OCI-LY7 (cell line): ENCODE measurements at regions not wholly inside any gene's neighbourhood (a gene's known extent, or its start where the extent isn't known, plus 50 kb on each side); places are given as distances from the start of the nearest gene placed in this dataset.

Experiments used
- BruUV-seq: library from RNA; stranded (reverse); fragments of 400-500 nt; replicated peaks from 2 replicates; lab custom pipeline; 2021; lab: Mats Ljungman, UMichigan
- CTCF ChIA-PET: fragments of 300-600 bp; sonication (Branson Sonifier 250); formaldehyde crosslinking; loops from one replicate; lab custom pipeline; 2022; ENCODE audit warnings: antibody characterized with exemption; ENCODE audit not compliant: unreplicated experiment; lab: Charles Lee
- POLR2A ChIA-PET: fragments of 300-600 bp; sonication (Branson Sonifier 250); formaldehyde crosslinking; loops from one replicate; lab custom pipeline; 2022; ENCODE audit warnings: antibody characterized with exemption; lab: Charles Lee
- DNase-seq: peaks from one replicate; pipeline ENCODE4 v3.0.0-alpha.2; 2015; ENCODE audit warnings: low spot score
- H2AFZ ChIP-seq: fragments of 200-600 bp; sonication (generic), shearing (Covaris generic); 2 replicates; pipeline ENCODE4 v1.6.1; 2014; ENCODE audit warnings: mild to moderate bottlenecking, antibody characterized with exemption, low read length, moderate library complexity
- H3K27ac ChIP-seq: fragments of 200-600 bp; sonication (generic); 2 replicates; pipeline ENCODE4 v1.5.1; 2014; ENCODE audit warnings: mixed run types, low read depth, mild to moderate bottlenecking, moderate library complexity, low read length, inconsistent platforms; ENCODE audit not compliant: poor library complexity, severe bottlenecking
- H3K36me3 ChIP-seq: fragments of 200-600 bp; sonication (generic); 2 replicates; pipeline ENCODE4 v1.6.1; 2014; ENCODE audit warnings: mild to moderate bottlenecking, antibody characterized with exemption, low read length, moderate library complexity, mixed read lengths; ENCODE audit not compliant: insufficient read depth
- H3K4me1 ChIP-seq: fragments of 200-600 bp; sonication (generic); 2 replicates; pipeline ENCODE4 v1.5.1; 2014; ENCODE audit warnings: mild to moderate bottlenecking, low read length; ENCODE audit not compliant: insufficient read depth, poor library complexity, severe bottlenecking
- H3K4me2 ChIP-seq: fragments of 200-600 bp; sonication (generic); 2 replicates; pipeline ENCODE4 v1.6.1; 2014; ENCODE audit warnings: mild to moderate bottlenecking, low read length
- H3K4me3 ChIP-seq: fragments of 200-600 bp; sonication (generic); 2 replicates; pipeline ENCODE4 v1.5.1; 2014; ENCODE audit warnings: mild to moderate bottlenecking, low read depth, low read length; ENCODE audit not compliant: poor library complexity, severe bottlenecking
- H3K79me2 ChIP-seq: fragments of 200-600 bp; sonication (generic); 2 replicates; pipeline ENCODE4 v1.6.1; 2016; ENCODE audit warnings: low read depth, mild to moderate bottlenecking, low read length, moderate library complexity, mixed read lengths; ENCODE audit not compliant: insufficient read depth
- H3K9me2 ChIP-seq: fragments of 200-600 bp; sonication (generic); 2 replicates; pipeline ENCODE4 v1.6.1; 2016; ENCODE audit warnings: mild to moderate bottlenecking, low read length, mixed read lengths; ENCODE audit not compliant: insufficient read depth
- H3K9me3 ChIP-seq: fragments of 200-600 bp; sonication (generic); 2 replicates; pipeline ENCODE4 v1.6.1; 2014; ENCODE audit warnings: mild to moderate bottlenecking, mixed run types, low read length, mixed read lengths
- H4K20me1 ChIP-seq: fragments of 200-600 bp; sonication (generic); 2 replicates; pipeline ENCODE4 v1.6.1; 2014; ENCODE audit warnings: mild to moderate bottlenecking, antibody characterized with exemption, low read length, moderate library complexity, mixed read lengths; ENCODE audit not compliant: insufficient read depth
- EZH2phosphoT487 ChIP-seq: fragments of 200-600 bp; sonication (generic); IDR thresholded peaks from 2 replicates; pipeline ENCODE4 v1.6.1; 2018; ENCODE audit warnings: low read depth, borderline replicate concordance, mild to moderate bottlenecking, mixed run types, antibody characterized with exemption, low read length, moderate library complexity, mixed read lengths
- intact Hi-C: fragments of 100-400 bp; cut with micrococcal nuclease; formaldehyde crosslinking; loops from one replicate; pipeline ENCODE4 v1.10.0; 2022; ENCODE audit not compliant: unreplicated experiment
- TF ChIP-seq, protein P1 (sequence below): fragments of 200-600 bp; sonication (generic); conservative IDR thresholded peaks from 2 replicates; pipeline ENCODE4 v1.5.1; 2014; ENCODE audit warnings: mild to moderate bottlenecking, antibody characterized with exemption, low read length, moderate library complexity, mixed read lengths

DNA sequence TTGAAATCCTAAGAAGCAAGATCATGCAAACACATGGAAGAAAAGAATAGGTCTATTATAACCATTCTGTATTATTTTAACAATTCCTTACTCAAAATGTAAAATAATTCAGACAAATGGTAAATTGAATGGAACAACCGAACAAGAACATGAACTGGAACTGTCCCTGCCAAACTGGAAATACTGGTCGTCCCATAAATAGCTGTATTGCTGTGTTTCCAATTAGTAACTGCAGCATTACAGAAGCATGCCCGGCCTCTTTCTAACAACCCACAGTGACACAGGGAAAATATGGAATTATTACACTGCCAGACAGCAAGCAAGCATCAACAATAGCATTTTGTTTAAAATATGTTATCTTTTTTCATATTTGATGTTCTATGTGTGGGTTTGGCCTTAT, 1138.5 kb upstream of the PHF14 start:
- H2AFZ ChIP-seq = no peak overlapping the region
- no peaks in the 10 kb centered on the region for H3K9me3 ChIP-seq
- no peak overlapping the region for H3K27ac ChIP-seq
- no peaks in the 10 kb centered on the region for H3K4me1 ChIP-seq
- intact Hi-C loops = no loop called here
- no peaks in the 10 kb centered on the region for H3K36me3 ChIP-seq
- BruUV-seq = no TSS peak
- DNase-seq = no peak
- ChIA-PET POLR2A (interaction anchor here (0.6 kb wide), 1 partner anchor 298 kb away, joined by 3 read pairs; no protein-coding TSS in a partner anchor), CTCF (no interaction called here)
- H3K79me2 ChIP-seq = no peaks in the 10 kb centered on the region
- no peak overlapping the region for H3K4me2 ChIP-seq
- no peak for TF ChIP-seq EZH2phosphoT487
- H3K9me2 ChIP-seq = no peaks in the 10 kb centered on the region
- no peak overlapping the region for H3K4me3 ChIP-seq
- H4K20me1 ChIP-seq = no peaks in the 10 kb centered on the region

DNA sequence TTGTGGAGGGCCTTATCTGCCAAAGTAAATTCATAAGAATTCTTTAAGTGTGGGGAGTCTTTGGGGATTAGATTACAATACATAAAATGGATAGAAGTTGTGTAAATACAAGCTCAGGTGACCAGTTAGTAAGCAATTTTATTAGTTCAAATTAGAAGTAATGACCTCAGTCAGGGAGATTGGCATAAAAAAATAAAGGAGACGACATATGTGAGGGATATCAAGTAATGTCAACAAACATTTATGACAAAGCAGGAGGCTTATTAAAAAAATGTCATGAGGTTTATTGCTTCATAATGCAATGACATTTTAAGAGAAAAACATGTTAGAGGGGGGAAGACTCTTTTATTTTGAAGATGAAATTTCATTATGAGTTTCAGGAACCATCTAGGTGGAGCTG, 1137.0 kb upstream of the PHF14 start:
- H3K4me2 ChIP-seq = no peak overlapping the region
- CTCF ChIA-PET = no interaction called here
- no peaks in the 10 kb centered on the region for H3K4me1 ChIP-seq
- TF ChIP-seq, protein P1, sequence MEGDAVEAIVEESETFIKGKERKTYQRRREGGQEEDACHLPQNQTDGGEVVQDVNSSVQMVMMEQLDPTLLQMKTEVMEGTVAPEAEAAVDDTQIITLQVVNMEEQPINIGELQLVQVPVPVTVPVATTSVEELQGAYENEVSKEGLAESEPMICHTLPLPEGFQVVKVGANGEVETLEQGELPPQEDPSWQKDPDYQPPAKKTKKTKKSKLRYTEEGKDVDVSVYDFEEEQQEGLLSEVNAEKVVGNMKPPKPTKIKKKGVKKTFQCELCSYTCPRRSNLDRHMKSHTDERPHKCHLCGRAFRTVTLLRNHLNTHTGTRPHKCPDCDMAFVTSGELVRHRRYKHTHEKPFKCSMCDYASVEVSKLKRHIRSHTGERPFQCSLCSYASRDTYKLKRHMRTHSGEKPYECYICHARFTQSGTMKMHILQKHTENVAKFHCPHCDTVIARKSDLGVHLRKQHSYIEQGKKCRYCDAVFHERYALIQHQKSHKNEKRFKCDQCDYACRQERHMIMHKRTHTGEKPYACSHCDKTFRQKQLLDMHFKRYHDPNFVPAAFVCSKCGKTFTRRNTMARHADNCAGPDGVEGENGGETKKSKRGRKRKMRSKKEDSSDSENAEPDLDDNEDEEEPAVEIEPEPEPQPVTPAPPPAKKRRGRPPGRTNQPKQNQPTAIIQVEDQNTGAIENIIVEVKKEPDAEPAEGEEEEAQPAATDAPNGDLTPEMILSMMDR = no peak
- TF ChIP-seq EZH2phosphoT487 = no peak
- no peaks in the 10 kb centered on the region for H3K9me2 ChIP-seq
- no peak overlapping the region for H3K4me3 ChIP-seq
- intact Hi-C loops = no loop called here
- BruUV-seq = no TSS peak
- H3K79me2 ChIP-seq = no peaks in the 10 kb centered on the region
- no peak overlapping the region for H2AFZ ChIP-seq
- DNase-seq = no peak
- H4K20me1 ChIP-seq = no peaks in the 10 kb centered on the region
- POLR2A ChIA-PET = no interaction called here
- no peaks in the 10 kb centered on the region for H3K9me3 ChIP-seq
- H3K36me3 ChIP-seq = no peaks in the 10 kb centered on the region
- no peak overlapping the region for H3K27ac ChIP-seq

DNA sequence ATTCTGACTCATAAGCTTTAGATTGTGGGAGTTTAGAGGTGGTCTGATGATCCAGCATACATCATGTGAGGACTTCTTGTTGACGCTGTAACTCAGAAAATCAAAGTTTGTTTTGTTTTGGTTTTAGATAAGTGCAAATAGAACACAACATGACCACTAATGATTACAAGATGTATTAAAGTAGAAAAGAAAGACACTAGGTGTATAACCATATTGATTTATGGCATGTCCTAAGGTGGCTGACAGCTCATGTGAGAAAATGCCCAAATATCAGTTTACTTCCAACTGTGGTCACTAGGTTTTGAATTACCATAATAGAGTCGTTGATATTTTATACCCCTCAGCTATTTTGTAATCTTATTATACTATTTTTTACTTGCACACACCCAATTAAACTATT, 1131.4 kb upstream of the PHF14 start:
- Histone ChIP-seq H4K20me1 (no peaks in the 10 kb centered on the region), H3K36me3 (no peaks in the 10 kb centered on the region), H3K4me2 (no peak overlapping the region), H3K9me3 (no peaks in the 10 kb centered on the region), H3K4me3 (no peak overlapping the region), H3K79me2 (no peaks in the 10 kb centered on the region), H3K4me1 (no peaks in the 10 kb centered on the region), H3K27ac (no peak overlapping the region), H3K9me2 (no peaks in the 10 kb centered on the region), H2AFZ (no peak overlapping the region)
- BruUV-seq = no TSS peak
- intact Hi-C loops = no loop called here
- DNase-seq = no peak
- ChIA-PET CTCF (no interaction called here), POLR2A (interaction anchor here (0.7 kb wide), 1 partner anchor 332 kb away, joined by 3 read pairs; no protein-coding TSS in a partner anchor)
- TF ChIP-seq EZH2phosphoT487 = no peak
- TF ChIP-seq, protein P1 = no peak
